ENCODE measurements at regions not wholly inside any gene's neighbourhood (a gene's known extent, or its start where the extent isn't known, plus 50 kb on each side); places are given as distances from the start of the nearest gene placed in this dataset.

GRCh38 chr5:111932199-111932598 lies 175.2 kb upstream of the NREP start:
- Histone ChIP-seq H3K4me3 (replicated peaks; ENCODE audit: low read depth, low read length) (no peak overlapping the region), H3K27me3 (replicated peaks; ENCODE audit: control insufficient read depth, insufficient read depth, low read length) (no peaks in the 10 kb centered on the region), H3K36me3 (ENCODE audit: control insufficient read depth, insufficient read depth, low read length) (no peaks in the 10 kb centered on the region)
- DNase-seq (ENCODE audit: extremely low read depth, insufficient read length): no peak
- TF ChIP-seq, protein P1, sequence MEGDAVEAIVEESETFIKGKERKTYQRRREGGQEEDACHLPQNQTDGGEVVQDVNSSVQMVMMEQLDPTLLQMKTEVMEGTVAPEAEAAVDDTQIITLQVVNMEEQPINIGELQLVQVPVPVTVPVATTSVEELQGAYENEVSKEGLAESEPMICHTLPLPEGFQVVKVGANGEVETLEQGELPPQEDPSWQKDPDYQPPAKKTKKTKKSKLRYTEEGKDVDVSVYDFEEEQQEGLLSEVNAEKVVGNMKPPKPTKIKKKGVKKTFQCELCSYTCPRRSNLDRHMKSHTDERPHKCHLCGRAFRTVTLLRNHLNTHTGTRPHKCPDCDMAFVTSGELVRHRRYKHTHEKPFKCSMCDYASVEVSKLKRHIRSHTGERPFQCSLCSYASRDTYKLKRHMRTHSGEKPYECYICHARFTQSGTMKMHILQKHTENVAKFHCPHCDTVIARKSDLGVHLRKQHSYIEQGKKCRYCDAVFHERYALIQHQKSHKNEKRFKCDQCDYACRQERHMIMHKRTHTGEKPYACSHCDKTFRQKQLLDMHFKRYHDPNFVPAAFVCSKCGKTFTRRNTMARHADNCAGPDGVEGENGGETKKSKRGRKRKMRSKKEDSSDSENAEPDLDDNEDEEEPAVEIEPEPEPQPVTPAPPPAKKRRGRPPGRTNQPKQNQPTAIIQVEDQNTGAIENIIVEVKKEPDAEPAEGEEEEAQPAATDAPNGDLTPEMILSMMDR (IDR thresholded peaks at IDR 0.05; ENCODE audit: insufficient read depth, low read length, poor library complexity, severe bottlenecking): no peak

- Histone ChIP-seq H3K27me3 (replicated peaks; ENCODE audit: control insufficient read depth, insufficient read depth, low read length) (no peaks in the 10 kb centered on the region), H3K36me3 (ENCODE audit: control insufficient read depth, insufficient read depth, low read length) (no peaks in the 10 kb centered on the region), H3K4me3 (replicated peaks; ENCODE audit: low read depth, low read length) (no peak overlapping the region)
- no peak for DNase-seq (ENCODE audit: extremely low read depth, insufficient read length)
- TF ChIP-seq, protein P1 (IDR thresholded peaks at IDR 0.05; ENCODE audit: insufficient read depth, low read length, poor library complexity, severe bottlenecking): no peak
Observed at GRCh38 chr5:111931655-111932054, 174.7 kb upstream of the NREP start.

DNA sequence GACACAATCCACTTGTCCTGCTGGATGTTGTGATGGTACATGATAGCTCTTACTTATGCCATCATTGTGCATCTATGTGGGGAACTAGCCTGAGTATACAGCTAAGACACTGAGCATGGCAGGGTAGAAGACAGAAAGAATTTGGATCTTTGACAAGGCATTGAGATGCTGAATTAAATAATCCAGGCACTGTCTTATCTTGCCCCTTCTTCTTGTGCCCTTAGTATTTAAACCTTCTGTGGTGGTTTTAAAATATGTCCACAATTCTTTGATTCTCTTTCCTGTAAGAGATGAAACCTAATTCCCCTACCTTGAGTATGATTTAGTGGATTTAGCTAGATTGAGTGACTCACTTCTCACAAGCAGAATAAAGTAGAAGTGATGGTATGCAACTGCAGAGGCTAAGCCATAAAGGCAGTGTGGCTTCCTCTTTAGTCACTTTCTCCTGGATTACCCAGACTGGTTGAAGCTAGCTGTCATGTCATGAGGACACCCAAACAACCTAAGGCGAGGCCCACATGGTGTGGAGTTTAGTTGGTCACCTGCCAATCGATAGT lies 174.0 kb upstream of the NREP start:
- Histone ChIP-seq H3K27me3 (replicated peaks; ENCODE audit: control insufficient read depth, insufficient read depth, low read length) (no peaks in the 10 kb centered on the region), H3K4me3 (replicated peaks; ENCODE audit: low read depth, low read length) (no peak overlapping the region), H3K36me3 (ENCODE audit: control insufficient read depth, insufficient read depth, low read length) (no peaks in the 10 kb centered on the region)
- DNase-seq (ENCODE audit: extremely low read depth, insufficient read length): no peak
- TF ChIP-seq, protein P1 (IDR thresholded peaks at IDR 0.05; ENCODE audit: insufficient read depth, low read length, poor library complexity, severe bottlenecking): no peak

GRCh38 chr5:111930449-111930848 lies 173.5 kb upstream of the NREP start:
- TF ChIP-seq, protein P1 (IDR thresholded peaks at IDR 0.05; ENCODE audit: insufficient read depth, low read length, poor library complexity, severe bottlenecking): no peak
- Histone ChIP-seq H3K4me3 (replicated peaks; ENCODE audit: low read depth, low read length) (no peak overlapping the region), H3K27me3 (replicated peaks; ENCODE audit: control insufficient read depth, insufficient read depth, low read length) (no peaks in the 10 kb centered on the region), H3K36me3 (ENCODE audit: control insufficient read depth, insufficient read depth, low read length) (no peaks in the 10 kb centered on the region)
- DNase-seq (ENCODE audit: extremely low read depth, insufficient read length): no peak

GRCh38 chr5:111929867-111930266 lies 172.9 kb upstream of the NREP start:
- TF ChIP-seq, protein P1 (IDR thresholded peaks at IDR 0.05; ENCODE audit: insufficient read depth, low read length, poor library complexity, severe bottlenecking): no peak
- DNase-seq (ENCODE audit: extremely low read depth, insufficient read length): no peak
- Histone ChIP-seq H3K36me3 (ENCODE audit: control insufficient read depth, insufficient read depth, low read length) (no peaks in the 10 kb centered on the region), H3K4me3 (replicated peaks; ENCODE audit: low read depth, low read length) (no peak overlapping the region), H3K27me3 (replicated peaks; ENCODE audit: control insufficient read depth, insufficient read depth, low read length) (no peaks in the 10 kb centered on the region)

DNA sequence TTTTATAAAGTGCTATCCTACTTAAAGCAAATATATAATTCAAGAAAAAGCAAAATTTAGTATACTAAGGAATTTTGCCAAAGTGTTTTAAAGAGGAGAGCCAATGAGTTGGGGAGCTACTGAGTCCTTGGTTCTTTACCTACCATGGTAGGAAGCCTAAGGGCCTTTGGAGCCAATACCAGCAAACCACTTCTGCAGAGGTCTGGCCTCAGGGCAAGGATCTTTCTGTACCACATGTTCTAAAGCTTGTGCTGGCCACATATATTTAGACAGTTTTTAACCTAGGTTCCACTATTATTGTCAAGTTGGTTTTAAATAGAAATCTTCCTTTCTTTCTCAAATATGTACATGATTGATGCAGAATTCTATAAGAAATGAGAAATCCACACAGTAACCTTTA lies 172.3 kb upstream of the NREP start:
- H3K36me3 ChIP-seq (ENCODE audit: control insufficient read depth, insufficient read depth, low read length): no peaks in the 10 kb centered on the region
- H3K27me3 ChIP-seq (replicated peaks; ENCODE audit: control insufficient read depth, insufficient read depth, low read length): no peaks in the 10 kb centered on the region
- TF ChIP-seq, protein P1 (IDR thresholded peaks at IDR 0.05; ENCODE audit: insufficient read depth, low read length, poor library complexity, severe bottlenecking): no peak
- DNase-seq (ENCODE audit: extremely low read depth, insufficient read length): no peak
- H3K4me3 ChIP-seq (replicated peaks; ENCODE audit: low read depth, low read length): no peak overlapping the region
